ENCODE measurements at regions not wholly inside any gene's neighbourhood (a gene's known extent, or its start where the extent isn't known, plus 50 kb on each side); places are given as distances from the start of the nearest gene placed in this dataset.

GRCh38 chr7:38002689-38003088, 82.2 kb downstream of the EPDR1 start:
- DNase-seq, result no peak

- no peak for DNase-seq
These were observed 86.1 kb downstream of the EPDR1 start for GRCh38 chr7:38006559-38006958.

- no peak for DNase-seq
These were observed 86.7 kb downstream of the EPDR1 start for GRCh38 chr7:38007096-38007495.

DNA sequence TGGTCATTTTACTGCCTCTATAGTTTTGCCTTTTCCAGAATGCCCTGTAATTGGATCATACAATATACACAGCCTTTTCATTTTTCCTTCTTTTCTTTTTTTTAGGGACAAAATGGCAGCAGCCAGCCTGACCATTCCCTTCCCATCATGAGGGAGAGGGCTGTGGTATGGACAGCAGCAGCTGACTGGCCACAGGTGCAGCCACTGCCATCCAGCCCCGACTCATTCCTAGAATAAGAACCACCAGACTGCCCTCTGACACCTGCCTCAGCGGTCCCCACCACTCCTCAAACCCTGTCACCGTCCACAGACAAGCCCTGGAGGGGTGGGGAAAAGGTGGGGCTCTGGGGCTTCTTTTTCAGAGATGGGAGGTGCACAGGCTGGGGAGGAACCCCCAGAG, 92.8 kb downstream of the EPDR1 start:
- DNase-seq, result no peak

- no peak for DNase-seq
These were observed 96.1 kb downstream of the EPDR1 start for GRCh38 chr7:38016567-38016966.

DNA sequence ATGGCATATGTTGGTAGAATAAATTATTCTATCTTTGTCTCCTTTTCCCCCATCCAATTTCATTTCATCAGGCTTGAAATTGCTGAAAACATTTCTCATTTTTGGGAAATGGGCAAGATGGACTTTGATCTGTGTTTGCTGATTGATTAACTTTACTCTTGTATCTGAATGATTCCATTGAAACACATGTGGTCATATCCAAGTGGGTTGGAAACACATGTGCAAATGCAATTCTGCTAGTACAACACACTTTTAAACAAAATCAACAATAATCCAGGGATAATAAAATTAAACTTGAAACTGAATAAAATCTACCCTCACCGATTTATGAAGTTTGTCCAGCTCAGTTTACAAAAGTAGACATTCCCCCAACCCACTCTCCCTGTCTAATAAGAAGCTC, 96.9 kb downstream of the EPDR1 start:
- no peak for DNase-seq

DNA sequence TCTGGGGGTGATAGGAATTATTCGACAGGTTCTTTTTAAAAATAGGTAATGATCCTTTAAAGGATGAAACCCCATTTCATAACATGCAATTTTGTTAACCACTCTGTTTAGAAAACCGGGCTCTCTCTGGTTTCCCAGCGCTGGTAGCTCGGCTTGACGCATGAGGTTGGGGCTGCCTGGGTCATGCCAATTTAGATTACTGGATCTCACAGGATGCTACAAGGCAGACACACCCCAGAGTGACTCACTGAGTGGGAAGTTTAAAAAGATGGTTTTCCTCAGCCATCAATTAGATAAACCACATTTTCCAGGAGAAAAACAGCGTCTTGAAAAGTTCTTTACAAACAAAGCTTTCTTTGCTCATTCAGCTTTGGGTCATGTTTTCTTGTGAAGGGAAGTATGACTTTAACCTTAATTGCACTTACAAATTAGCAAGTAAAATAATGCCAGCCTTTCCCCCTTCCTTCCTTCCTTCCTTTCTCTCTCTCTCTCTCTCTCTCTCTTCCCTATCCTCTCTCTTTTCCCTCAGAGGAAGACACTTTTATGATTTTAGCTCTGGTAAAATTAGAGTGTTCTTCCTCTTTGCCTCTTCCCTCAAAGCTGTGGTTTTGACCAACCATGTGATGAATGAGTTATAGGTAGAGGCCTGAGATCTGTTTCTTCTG, 99.8 kb downstream of the EPDR1 start:
- no peak for DNase-seq

- no peak for DNase-seq
These were observed 101.5 kb downstream of the EPDR1 start for GRCh38 chr7:38021892-38022291.

- DNase-seq, result no peak
These were observed 105.4 kb downstream of the EPDR1 start for GRCh38 chr7:38025815-38026214.

- no peak for DNase-seq
These were observed 107.5 kb downstream of the EPDR1 start for GRCh38 chr7:38027884-38028455.

GRCh38 chr7:38034062-38034908, 113.8 kb downstream of the EPDR1 start:
- no peak for DNase-seq

DNA sequence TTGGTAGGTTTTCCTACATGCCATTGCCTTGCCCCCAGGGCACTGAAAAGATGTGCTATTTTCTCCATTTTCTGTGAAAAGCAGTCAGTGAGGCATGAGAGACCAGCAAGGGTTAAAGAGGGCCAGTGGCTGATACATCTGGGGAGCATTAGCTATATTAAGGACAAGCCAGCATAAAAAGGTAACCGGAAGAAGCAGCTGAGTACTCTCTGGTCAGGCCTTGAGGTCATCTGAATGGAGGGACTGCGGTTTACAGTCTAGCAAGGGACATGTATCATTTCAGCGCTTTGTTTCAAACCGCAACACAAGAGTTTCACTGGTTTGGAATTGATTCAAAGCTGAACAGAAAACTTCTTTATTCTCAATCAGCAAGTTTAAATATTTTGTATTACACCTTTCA, 120.4 kb downstream of the EPDR1 start:
- DNase-seq, result no peak

GRCh38 chr7:38049679-38050078, 128.4 kb upstream of the STARD3NL start:
- no peak for DNase-seq

DNA sequence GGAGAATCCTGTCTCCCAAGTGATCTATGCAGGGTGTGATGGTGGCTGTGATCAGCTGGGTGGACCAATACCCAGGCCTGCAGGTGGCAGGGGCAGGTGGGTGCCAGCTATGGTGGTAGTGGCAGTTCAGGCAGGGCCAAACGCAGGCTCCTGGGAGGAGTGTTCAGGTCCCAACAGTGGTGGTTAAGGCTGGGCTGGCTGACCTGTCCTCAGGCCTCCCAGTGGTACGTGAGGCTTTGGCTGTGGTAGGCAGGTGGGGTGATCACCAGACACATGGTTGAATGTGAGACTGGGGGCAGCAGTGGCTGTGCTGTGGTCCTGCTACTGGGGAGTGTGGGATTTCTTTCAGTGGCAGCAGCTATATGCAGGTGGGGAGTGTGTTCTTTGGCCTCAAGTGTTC, 126.7 kb upstream of the STARD3NL start:
- no peak for DNase-seq

DNA sequence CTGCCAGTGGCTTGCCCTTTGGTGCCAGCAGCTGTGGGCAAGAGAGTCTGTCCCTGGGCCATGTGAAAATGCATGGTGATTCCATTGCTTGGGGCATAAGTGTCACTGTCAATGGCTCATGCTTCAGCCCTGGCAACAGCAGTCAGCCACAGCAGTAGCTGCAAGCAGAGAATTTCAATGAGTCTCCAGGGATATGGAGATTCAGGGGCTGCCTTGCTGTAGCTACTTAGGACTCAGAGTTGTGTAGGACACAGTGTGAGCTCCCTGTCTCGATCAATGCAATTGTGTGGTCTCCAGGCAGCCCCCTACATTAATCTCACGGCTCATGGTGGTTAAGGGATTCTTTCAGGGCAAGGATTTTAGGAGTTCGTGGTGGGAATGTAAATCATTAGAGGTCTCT, 126.3 kb upstream of the STARD3NL start:
- no peak for DNase-seq

DNA sequence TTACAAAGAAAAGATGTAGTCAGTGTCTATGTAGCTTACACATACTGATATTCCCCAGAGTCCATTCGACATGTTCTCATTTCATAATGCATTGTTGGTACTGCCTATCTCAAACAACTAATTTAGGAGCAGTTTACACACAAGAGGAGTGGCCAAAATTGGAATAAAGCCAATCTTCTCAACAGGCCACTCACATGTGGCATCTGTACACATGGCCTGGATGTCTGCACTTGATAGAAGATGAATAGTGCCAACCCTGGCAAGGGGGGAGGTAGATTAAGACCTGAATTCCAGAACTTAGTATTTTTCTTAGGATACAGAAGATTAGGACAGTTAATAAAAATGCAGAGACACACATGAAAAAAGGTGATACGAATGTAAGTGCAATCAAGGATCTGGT, 125.3 kb upstream of the STARD3NL start:
- DNase-seq, result no peak

DNA sequence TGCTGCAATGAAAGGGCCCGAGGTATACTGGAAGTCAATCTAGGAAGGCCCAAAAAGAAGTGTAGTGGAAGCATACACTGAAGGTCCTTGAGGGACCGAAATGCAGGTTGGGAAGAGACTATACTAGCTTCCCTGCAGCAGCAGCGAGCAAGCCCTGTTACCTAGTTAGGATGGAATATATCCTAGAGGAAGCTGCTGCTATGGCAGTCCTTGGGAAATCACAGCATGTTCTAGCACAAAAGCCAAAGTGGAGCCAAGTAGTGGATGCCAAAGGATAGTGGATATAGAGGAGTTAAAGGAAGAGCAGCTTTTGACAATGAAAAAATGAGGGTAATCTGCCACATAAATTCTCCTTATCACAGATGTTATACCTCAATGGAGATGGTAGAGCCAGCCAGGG, 123.8 kb upstream of the STARD3NL start:
- DNase-seq, result peak; percentile 43

DNA sequence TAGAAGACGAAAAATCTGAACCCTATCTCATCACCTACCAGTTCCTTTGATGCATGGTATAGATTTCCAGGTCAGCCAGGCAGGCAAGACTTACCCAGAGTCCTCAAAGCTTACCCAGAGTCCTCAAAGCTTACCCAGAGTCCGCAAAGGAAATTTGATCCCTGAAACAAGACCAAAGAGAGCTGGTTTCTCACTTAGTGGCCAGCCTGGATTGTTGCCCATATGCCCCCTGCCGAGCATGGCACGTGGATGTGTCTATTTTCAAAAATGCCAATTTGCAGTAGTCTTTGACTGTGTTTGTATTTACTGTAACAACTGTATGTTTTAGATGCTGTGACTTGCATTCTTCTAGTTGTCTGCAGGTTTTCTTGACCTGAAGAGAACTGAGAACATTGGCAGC, 120.2 kb upstream of the STARD3NL start:
- no peak for DNase-seq

GRCh38 chr7:38060116-38060515, 117.9 kb upstream of the STARD3NL start:
- no peak for DNase-seq

- DNase-seq, result no peak
These were observed 117.4 kb upstream of the STARD3NL start for GRCh38 chr7:38060637-38061036.

- peak; percentile 80 for DNase-seq
These were observed 111.7 kb upstream of the STARD3NL start for GRCh38 chr7:38066391-38066790.

DNA sequence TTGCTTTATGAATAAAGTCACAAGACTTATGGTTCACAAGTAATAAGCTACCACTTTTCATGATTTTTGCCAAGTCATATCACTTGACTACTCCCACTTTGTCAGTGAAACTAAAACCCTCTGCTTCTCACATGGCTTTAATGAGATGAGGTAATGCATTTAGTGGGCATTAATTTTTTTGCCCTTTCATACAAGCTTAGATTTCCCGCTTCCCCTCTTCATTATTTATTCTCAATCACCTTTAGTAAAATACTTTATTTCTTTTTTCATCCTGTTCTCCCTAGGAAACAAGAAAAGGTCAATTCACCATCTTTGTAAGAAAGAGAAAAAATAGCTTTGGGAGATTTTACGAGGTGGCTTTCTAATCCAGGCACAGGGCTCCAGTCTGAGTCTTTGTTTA, 109.6 kb upstream of the STARD3NL start:
- peak; percentile 18 for DNase-seq

DNA sequence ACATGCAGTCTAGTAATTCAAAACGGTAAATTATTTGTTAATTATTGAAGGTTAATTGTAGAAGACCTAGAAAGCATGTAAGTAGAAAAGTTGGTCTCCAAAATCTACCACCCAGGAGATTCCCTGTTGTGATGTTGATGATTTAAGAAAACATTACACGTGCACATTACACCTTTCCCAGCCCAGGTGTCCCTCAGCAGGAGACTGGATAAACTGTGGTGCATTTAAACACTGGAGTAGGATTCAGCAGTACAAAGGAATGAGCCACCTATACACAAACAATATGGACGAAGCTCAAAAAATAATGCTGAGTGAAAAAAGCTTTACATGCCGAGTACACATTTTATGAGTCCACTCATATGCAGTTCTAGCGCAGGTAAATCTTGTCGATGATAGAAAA, 109.0 kb upstream of the STARD3NL start:
- no peak for DNase-seq

DNA sequence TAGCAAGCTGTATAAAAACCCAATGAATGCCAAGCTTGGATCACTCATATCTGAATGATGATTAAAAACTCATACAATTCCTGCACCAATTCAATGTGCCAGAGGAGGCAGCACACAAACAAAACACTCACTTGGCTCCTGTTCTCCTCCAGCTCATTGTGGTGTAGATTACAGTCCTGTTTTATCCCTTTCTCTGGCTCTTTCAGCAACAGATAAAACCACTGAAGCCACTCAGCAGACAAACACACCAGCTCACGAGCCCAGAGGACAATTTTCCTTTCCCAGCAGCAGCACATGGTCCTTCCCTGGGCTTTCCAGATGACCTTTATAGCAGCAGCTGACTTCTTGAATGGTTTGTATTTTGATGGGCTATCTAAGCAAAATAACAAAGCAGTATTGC, 107.3 kb upstream of the STARD3NL start:
- peak; percentile 7 for DNase-seq

Measured in DMS 273 treated with DMSO at 0.1 percent for 48 hours (cell line).